ENCODE measurements at regions not wholly inside any gene's neighbourhood (a gene's known extent, or its start where the extent isn't known, plus 50 kb on each side); places are given as distances from the start of the nearest gene placed in this dataset.

- Histone ChIP-seq H3K36me3 (no peaks in the 10 kb centered on the region), H3K4me2 (no peak overlapping the region), H3K4me1 (no peaks in the 10 kb centered on the region; a peak in 2 of 20 replicates), H4K20me1 (no peaks in the 10 kb centered on the region), H3K27ac (no peak overlapping the region), H3K9me3 (replicated peaks in 1 of 11) (no peaks in the 10 kb centered on the region), H3K4me3 (no peak overlapping the region), H3K27me3 (no peaks in the 10 kb centered on the region), H3K9ac (no peak overlapping the region)
- no peak for TF ChIP-seq Cebpa-rat (IDR thresholded peaks at IDR 0.05)
Observed at GRCh38 chr2:58540681-58541080, 299.6 kb upstream of the FANCL start.

- Histone ChIP-seq H3K9me3 (replicated peaks in 1 of 11) (no peaks in the 10 kb centered on the region), H3K27me3 (no peaks in the 10 kb centered on the region), H4K20me1 (no peaks in the 10 kb centered on the region), H3K4me3 (no peak overlapping the region), H3K36me3 (no peaks in the 10 kb centered on the region), H3K4me1 (no peaks in the 10 kb centered on the region), H3K9ac (no peak overlapping the region), H3K27ac (no peak overlapping the region), H3K4me2 (no peak overlapping the region)
- TF ChIP-seq Cebpa-rat (IDR thresholded peaks at IDR 0.05), result no peak
Observed at GRCh38 chr2:58539973-58540372, 298.8 kb upstream of the FANCL start.

GRCh38 chr2:58535990-58536389, 294.9 kb upstream of the FANCL start:
- Histone ChIP-seq H4K20me1 (no peaks in the 10 kb centered on the region), H3K9ac (no peak overlapping the region), H3K4me2 (no peak overlapping the region), H3K4me1 (no peaks in the 10 kb centered on the region), H3K4me3 (no peak overlapping the region), H3K36me3 (no peaks in the 10 kb centered on the region), H3K27me3 (no peaks in the 10 kb centered on the region), H3K27ac (no peak overlapping the region), H3K9me3 (replicated peaks in 1 of 11) (no peaks in the 10 kb centered on the region)
- TF ChIP-seq Cebpa-rat (IDR thresholded peaks at IDR 0.05), result no peak

GRCh38 chr2:58535182-58535581, 294.1 kb upstream of the FANCL start:
- TF ChIP-seq Cebpa-rat (IDR thresholded peaks at IDR 0.05), result no peak
- H3K4me3 ChIP-seq, result no peak overlapping the region
- no peak overlapping the region for H3K27ac ChIP-seq
- no peaks in the 10 kb centered on the region for H3K27me3 ChIP-seq
- no peak overlapping the region for H3K4me2 ChIP-seq
- no peaks in the 10 kb centered on the region for H4K20me1 ChIP-seq
- H3K4me1 ChIP-seq, result no peaks in the 10 kb centered on the region
- H3K9me3 ChIP-seq (replicated peaks in 1 of 11), result no peaks in the 10 kb centered on the region
- H3K36me3 ChIP-seq, result no peaks in the 10 kb centered on the region
- no peak overlapping the region for H3K9ac ChIP-seq

- Histone ChIP-seq H3K4me1 (no peaks in the 10 kb centered on the region), H3K4me2 (no peak overlapping the region), H3K9me3 (replicated peaks in 1 of 11) (no peaks in the 10 kb centered on the region), H4K20me1 (no peaks in the 10 kb centered on the region), H3K27ac (no peak overlapping the region), H3K9ac (no peak overlapping the region), H3K27me3 (no peaks in the 10 kb centered on the region), H3K4me3 (no peak overlapping the region), H3K36me3 (no peaks in the 10 kb centered on the region)
- TF ChIP-seq Cebpa-rat (IDR thresholded peaks at IDR 0.05), result no peak
Observed at GRCh38 chr2:58533376-58533775, 292.3 kb upstream of the FANCL start.

- Histone ChIP-seq H3K4me2 (no peak overlapping the region), H3K36me3 (no peaks in the 10 kb centered on the region), H3K9ac (no peak overlapping the region), H4K20me1 (no peaks in the 10 kb centered on the region), H3K4me1 (no peaks in the 10 kb centered on the region), H3K27ac (no peak overlapping the region), H3K4me3 (no peak overlapping the region), H3K27me3 (no peaks in the 10 kb centered on the region), H3K9me3 (replicated peaks in 1 of 11) (no peaks in the 10 kb centered on the region)
- no peak for TF ChIP-seq Cebpa-rat (IDR thresholded peaks at IDR 0.05)
Observed at GRCh38 chr2:58532641-58533040, 291.5 kb upstream of the FANCL start.

- no peaks in the 10 kb centered on the region for H4K20me1 ChIP-seq
- H3K4me1 ChIP-seq, result no peaks in the 10 kb centered on the region
- no peaks in the 10 kb centered on the region for H3K9me3 ChIP-seq (replicated peaks in 1 of 11)
- no peak for TF ChIP-seq Cebpa-rat (IDR thresholded peaks at IDR 0.05)
- no peak overlapping the region for H3K27ac ChIP-seq
- H3K27me3 ChIP-seq, result no peaks in the 10 kb centered on the region
- no peaks in the 10 kb centered on the region for H3K36me3 ChIP-seq
- H3K4me3 ChIP-seq, result no peak overlapping the region
- H3K4me2 ChIP-seq, result no peak overlapping the region
- H3K9ac ChIP-seq, result no peak overlapping the region
Observed at GRCh38 chr2:58527647-58528046, 286.5 kb upstream of the FANCL start.

- H3K27ac ChIP-seq, result no peak overlapping the region
- no peaks in the 10 kb centered on the region for H3K36me3 ChIP-seq
- H4K20me1 ChIP-seq, result no peaks in the 10 kb centered on the region
- H3K4me2 ChIP-seq, result no peak overlapping the region
- no peaks in the 10 kb centered on the region for H3K27me3 ChIP-seq
- H3K9me3 ChIP-seq (replicated peaks in 1 of 11), result no peaks in the 10 kb centered on the region
- H3K4me3 ChIP-seq, result no peak overlapping the region
- TF ChIP-seq Cebpa-rat (IDR thresholded peaks at IDR 0.05), result no peak
- H3K9ac ChIP-seq, result no peak overlapping the region
- no peaks in the 10 kb centered on the region for H3K4me1 ChIP-seq
Observed at GRCh38 chr2:58521803-58522554, 280.9 kb upstream of the FANCL start.

- no peak for TF ChIP-seq Cebpa-rat (IDR thresholded peaks at IDR 0.05)
- H3K27ac ChIP-seq, result no peak overlapping the region
- H3K4me2 ChIP-seq, result no peak overlapping the region
- no peak overlapping the region for H3K9ac ChIP-seq
- H3K36me3 ChIP-seq, result no peaks in the 10 kb centered on the region
- no peaks in the 10 kb centered on the region for H4K20me1 ChIP-seq
- no peak overlapping the region for H3K4me3 ChIP-seq
- peaks cover 0 to 6% (median 0%) of the 10 kb centered on the region in 10 experiments; a peak in 4 of 20 replicates for H3K4me1 ChIP-seq
- H3K9me3 ChIP-seq (replicated peaks in 1 of 11), result no peaks in the 10 kb centered on the region
- no peaks in the 10 kb centered on the region for H3K27me3 ChIP-seq
Observed at GRCh38 chr2:58520903-58521302, 279.8 kb upstream of the FANCL start.

- H3K27me3 ChIP-seq, result no peaks in the 10 kb centered on the region
- no peak overlapping the region for H3K4me2 ChIP-seq
- no peak overlapping the region for H3K4me3 ChIP-seq
- no peak overlapping the region for H3K9ac ChIP-seq
- H4K20me1 ChIP-seq, result no peaks in the 10 kb centered on the region
- H3K9me3 ChIP-seq (replicated peaks in 1 of 11), result no peaks in the 10 kb centered on the region
- peaks cover 0 to 8% (median 0%) of the 10 kb centered on the region in 10 experiments; a peak in 4 of 20 replicates for H3K4me1 ChIP-seq
- TF ChIP-seq Cebpa-rat (IDR thresholded peaks at IDR 0.05), result no peak
- no peak overlapping the region for H3K27ac ChIP-seq
- no peaks in the 10 kb centered on the region for H3K36me3 ChIP-seq
Observed at GRCh38 chr2:58517881-58518280, 276.8 kb upstream of the FANCL start.
